Loucy (cell line): ENCODE measurements at regions not wholly inside any gene's neighbourhood (a gene's known extent, or its start where the extent isn't known, plus 50 kb on each side); places are given as distances from the start of the nearest gene placed in this dataset.

ENCODE experiments used
- CTCF ChIP-seq: fragments of 200-600 bp; sonication (generic); conservative IDR thresholded peaks from 2 replicates; pipeline ENCODE4 v1.5.1; 2014; ENCODE audit warnings: mild to moderate bottlenecking, antibody characterized with exemption, low read length
- EZH2phosphoT487 ChIP-seq: fragments of 200-600 bp; IDR thresholded peaks from 2 replicates; pipeline ENCODE4 v1.6.1; 2018; ENCODE audit warnings: antibody characterized with exemption, mild to moderate bottlenecking, moderate library complexity, borderline replicate concordance

GRCh38 chr12:124642105-124642504, 74.7 kb upstream of the NCOR2 start:
- TF ChIP-seq CTCF: no peak
- TF ChIP-seq EZH2phosphoT487: no peak
